ENCODE measurements at regions not wholly inside any gene's neighbourhood (a gene's known extent, or its start where the extent isn't known, plus 50 kb on each side); places are given as distances from the start of the nearest gene placed in this dataset.
"Not testable (repeated sequence)": the region's sequence is repeated elsewhere in the genome, so short reads cannot be mapped to it uniquely, and the experiment has no call there.

- not testable (repeated sequence) for TF ChIP-seq CTCF (IDR thresholded peaks at IDR 0.05; ENCODE audit: low read depth, low read length); EZH2phosphoT487 (IDR thresholded peaks at IDR 0.05; ENCODE audit: low read depth)
Observed at GRCh38 chr10:34878651-34879050, 63.6 kb upstream of the PARD3 start.
